ENCODE measurements at regions not wholly inside any gene's neighbourhood (a gene's known extent, or its start where the extent isn't known, plus 50 kb on each side); places are given as distances from the start of the nearest gene placed in this dataset.
"Not testable (repeated sequence)": the region's sequence is repeated elsewhere in the genome, so short reads cannot be mapped to it uniquely, and the experiment has no call there.

DNA sequence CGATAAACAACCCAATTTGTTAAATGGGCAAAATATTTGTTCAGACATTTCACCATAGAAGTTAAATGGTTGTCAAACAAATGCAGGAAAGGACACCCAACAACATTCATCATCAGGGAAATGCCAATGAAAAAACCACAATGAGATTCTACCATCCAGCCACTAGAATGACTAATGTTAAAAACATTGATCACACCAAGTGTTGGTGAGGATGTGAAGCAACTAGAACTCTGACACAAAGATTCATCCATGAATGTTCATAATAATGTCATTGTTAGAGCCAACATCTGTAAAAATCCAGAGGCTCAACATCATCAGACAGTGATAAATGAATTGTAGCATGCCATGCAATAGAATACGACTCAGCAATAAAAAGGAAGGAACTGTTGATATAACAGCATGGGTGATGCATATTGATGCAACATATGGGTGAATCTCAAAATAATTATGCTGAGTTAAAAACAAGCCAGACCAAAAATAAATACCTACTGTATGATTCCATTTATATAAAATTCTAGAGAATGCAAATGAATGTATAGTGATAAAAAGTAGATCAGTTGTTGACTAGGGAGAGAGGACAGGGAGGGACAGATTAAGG is 55.9 kb upstream of the UNC5A start:
- H3K9me3 ChIP-seq (replicated peaks in 1 of 2; ENCODE audit: control insufficient read depth in 2 of 2, insufficient read depth in 1 of 2, low read depth in 1 of 2, low read length in 2 of 2), result no peaks in the 10 kb centered on the region
- H2BK5ac ChIP-seq (ENCODE audit: low read length), result no peak overlapping the region
- no peak overlapping the region for H2BK12ac ChIP-seq (ENCODE audit: low read length)
- H2AFZ ChIP-seq (ENCODE audit: low read length), result no peak overlapping the region
- no peak overlapping the region for H3K4me2 ChIP-seq (ENCODE audit: insufficient read depth, low read length, poor library complexity, severe bottlenecking)
- H3K4me3 ChIP-seq (ENCODE audit: low read length in 2 of 2), result no peak overlapping the region
- H3K27ac ChIP-seq (replicated peaks; ENCODE audit: low read length), result no peak overlapping the region
- no peak overlapping the region for H2BK15ac ChIP-seq (ENCODE audit: low read length)
- H3K14ac ChIP-seq (ENCODE audit: low read length), result no peak overlapping the region
- H3K36me3 ChIP-seq (replicated peaks in 1 of 2; ENCODE audit: control insufficient read depth in 2 of 2, insufficient read depth in 2 of 2, low read length in 2 of 2), result no peaks in the 10 kb centered on the region
- H2BK120ac ChIP-seq (ENCODE audit: low read depth, low read length), result no peak overlapping the region
- H4K91ac ChIP-seq (ENCODE audit: low read depth, low read length, poor library complexity), result no peak overlapping the region
- no CpG with 5 or more reads among the region's 2 CpGs for WGBS, 2 donors (ENCODE audit: extremely low coverage in 2 of 2, insufficient read length in 2 of 2, insufficient replicate concordance in 1 of 2)
- no peak overlapping the region for H2AK5ac ChIP-seq (ENCODE audit: low read depth, low read length)
- H3K4ac ChIP-seq (ENCODE audit: low read length), result no peak overlapping the region
- DNase-seq (ENCODE audit: low spot score), result no peak
- H3K18ac ChIP-seq (ENCODE audit: low read length), result no peak overlapping the region
- H3K27me3 ChIP-seq (ENCODE audit: control insufficient read depth in 3 of 3, insufficient read depth in 3 of 3, low read depth in 1 of 3, low read length in 3 of 3), result peaks cover 0 to 15% (median 0%) of the 10 kb centered on the region in 3 experiments
- no peak overlapping the region for H3K23ac ChIP-seq (ENCODE audit: low read depth, low read length, poor library complexity)
- H4K8ac ChIP-seq (ENCODE audit: low read depth, low read length), result no peak overlapping the region
- no peaks in the 10 kb centered on the region for H3K79me1 ChIP-seq (ENCODE audit: low read depth, low read length)
- no peak overlapping the region for H3K9ac ChIP-seq (ENCODE audit: low read depth, low read length, poor library complexity)
- H3K4me1 ChIP-seq (ENCODE audit: control insufficient read depth in 2 of 2, insufficient read depth in 1 of 2, low read depth in 1 of 2, low read length in 2 of 2), result no peaks in the 10 kb centered on the region

DNA sequence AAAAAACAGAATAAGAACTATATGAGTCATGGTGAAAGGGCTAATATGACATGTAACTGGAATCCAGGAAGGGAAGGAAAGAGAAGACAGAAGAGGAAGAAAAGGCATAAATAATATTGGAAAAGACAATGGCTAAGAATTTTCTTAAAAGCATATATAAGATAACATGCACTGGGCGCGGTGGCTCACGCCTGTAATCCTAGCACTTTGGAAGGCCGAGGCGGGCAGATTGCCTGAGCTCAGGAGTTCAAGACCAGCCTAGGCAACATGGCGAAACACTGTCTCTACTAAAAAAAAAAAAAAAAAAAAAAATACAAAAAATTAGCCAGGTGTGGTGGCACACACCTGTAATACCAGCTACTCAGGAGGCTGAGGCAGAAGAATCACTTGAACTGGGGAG is 54.8 kb upstream of the UNC5A start:
- not testable (repeated sequence) for H2AK5ac ChIP-seq (ENCODE audit: low read depth, low read length); H3K9me3 ChIP-seq (replicated peaks in 1 of 2; ENCODE audit: control insufficient read depth in 2 of 2, insufficient read depth in 1 of 2, low read depth in 1 of 2, low read length in 2 of 2); H2BK12ac ChIP-seq (ENCODE audit: low read length); H3K18ac ChIP-seq (ENCODE audit: low read length); H3K4ac ChIP-seq (ENCODE audit: low read length); H2BK120ac ChIP-seq (ENCODE audit: low read depth, low read length); H2BK5ac ChIP-seq (ENCODE audit: low read length); H2BK15ac ChIP-seq (ENCODE audit: low read length); H3K27me3 ChIP-seq (ENCODE audit: control insufficient read depth in 3 of 3, insufficient read depth in 3 of 3, low read depth in 1 of 3, low read length in 3 of 3); H3K27ac ChIP-seq (replicated peaks; ENCODE audit: low read length); H3K36me3 ChIP-seq (replicated peaks in 1 of 2; ENCODE audit: control insufficient read depth in 2 of 2, insufficient read depth in 2 of 2, low read length in 2 of 2); H3K4me1 ChIP-seq (ENCODE audit: control insufficient read depth in 2 of 2, insufficient read depth in 1 of 2, low read depth in 1 of 2, low read length in 2 of 2); H3K4me2 ChIP-seq (ENCODE audit: insufficient read depth, low read length, poor library complexity, severe bottlenecking); H3K23ac ChIP-seq (ENCODE audit: low read depth, low read length, poor library complexity); H3K9ac ChIP-seq (ENCODE audit: low read depth, low read length, poor library complexity); H4K91ac ChIP-seq (ENCODE audit: low read depth, low read length, poor library complexity); H3K14ac ChIP-seq (ENCODE audit: low read length); DNase-seq (ENCODE audit: low spot score); H4K8ac ChIP-seq (ENCODE audit: low read depth, low read length); H2AFZ ChIP-seq (ENCODE audit: low read length); H3K4me3 ChIP-seq (ENCODE audit: low read length in 2 of 2); H3K79me1 ChIP-seq (ENCODE audit: low read depth, low read length)
- no CpG with 5 or more reads among the region's 6 CpGs for WGBS, 2 donors (ENCODE audit: extremely low coverage in 2 of 2, insufficient read length in 2 of 2, insufficient replicate concordance in 1 of 2)

GRCh38 chr5:176757569-176757968 is 52.8 kb upstream of the UNC5A start:
- H3K4me2 ChIP-seq (ENCODE audit: insufficient read depth, low read length, poor library complexity, severe bottlenecking); H3K27ac ChIP-seq (replicated peaks; ENCODE audit: low read length); H3K18ac ChIP-seq (ENCODE audit: low read length): not testable (repeated sequence)

More at GRCh38 chr5:176757569-176757968, 52.8 kb upstream of the UNC5A start:
- H4K8ac ChIP-seq (ENCODE audit: low read depth, low read length); H3K9ac ChIP-seq (ENCODE audit: low read depth, low read length, poor library complexity); H3K27me3 ChIP-seq (ENCODE audit: control insufficient read depth in 3 of 3, insufficient read depth in 3 of 3, low read depth in 1 of 3, low read length in 3 of 3); H3K9me3 ChIP-seq (replicated peaks in 1 of 2; ENCODE audit: control insufficient read depth in 2 of 2, insufficient read depth in 1 of 2, low read depth in 1 of 2, low read length in 2 of 2); H2AK5ac ChIP-seq (ENCODE audit: low read depth, low read length); H2BK15ac ChIP-seq (ENCODE audit: low read length); H3K23ac ChIP-seq (ENCODE audit: low read depth, low read length, poor library complexity); H2BK120ac ChIP-seq (ENCODE audit: low read depth, low read length); H2BK12ac ChIP-seq (ENCODE audit: low read length); H3K4me3 ChIP-seq (ENCODE audit: low read length in 2 of 2); H3K79me1 ChIP-seq (ENCODE audit: low read depth, low read length); H2AFZ ChIP-seq (ENCODE audit: low read length); H4K91ac ChIP-seq (ENCODE audit: low read depth, low read length, poor library complexity); H3K36me3 ChIP-seq (replicated peaks in 1 of 2; ENCODE audit: control insufficient read depth in 2 of 2, insufficient read depth in 2 of 2, low read length in 2 of 2); H3K4ac ChIP-seq (ENCODE audit: low read length); H3K14ac ChIP-seq (ENCODE audit: low read length); DNase-seq (ENCODE audit: low spot score); H2BK5ac ChIP-seq (ENCODE audit: low read length); H3K4me1 ChIP-seq (ENCODE audit: control insufficient read depth in 2 of 2, insufficient read depth in 1 of 2, low read depth in 1 of 2, low read length in 2 of 2): not testable (repeated sequence)
